ENCODE measurements at regions not wholly inside any gene's neighbourhood (a gene's known extent, or its start where the extent isn't known, plus 50 kb on each side); places are given as distances from the start of the nearest gene placed in this dataset.

GRCh38 chr12:98385641-98386040 is 129.7 kb upstream of the TMPO start:
- H3K79me2 ChIP-seq (ENCODE audit: low read length): no peaks in the 10 kb centered on the region
- H3K9me3 ChIP-seq (replicated peaks; ENCODE audit: insufficient read depth, low read length): no peaks in the 10 kb centered on the region
- no peaks in the 10 kb centered on the region for H3K4me1 ChIP-seq (ENCODE audit: low read length)
- no peak overlapping the region for H3K4me2 ChIP-seq (ENCODE audit: low read depth, low read length)
- no peak overlapping the region for H3K9ac ChIP-seq (ENCODE audit: low read length)
- no peak overlapping the region for H3K27ac ChIP-seq (ENCODE audit: low read length)
- DNase-seq: no peak
- H3K27me3 ChIP-seq (replicated peaks; ENCODE audit: insufficient read depth, low read length): no peaks in the 10 kb centered on the region
- no peak overlapping the region for H3K4me3 ChIP-seq (ENCODE audit: low read length)
- no peaks in the 10 kb centered on the region for H4K20me1 ChIP-seq (ENCODE audit: insufficient read depth, low read length)
- TF ChIP-seq EZH2phosphoT487 (IDR thresholded peaks at IDR 0.05; ENCODE audit: low read length) (no peak), EZH2 (optimal IDR thresholded peaks at IDR 0.05; ENCODE audit: low read depth, low read length) (no peak), CTCF (IDR thresholded peaks at IDR 0.05; ENCODE audit: low read length) (no peak)
- no peaks in the 10 kb centered on the region for H3F3A ChIP-seq (ENCODE audit: insufficient read depth, low read length)
- H2AFZ ChIP-seq (ENCODE audit: low read length): no peak overlapping the region
- H3K36me3 ChIP-seq (replicated peaks; ENCODE audit: insufficient read depth, low read length): no peaks in the 10 kb centered on the region
- H3K9me2 ChIP-seq (replicated peaks; ENCODE audit: insufficient read depth, low read length): no peaks in the 10 kb centered on the region

- Histone ChIP-seq H3K4me3 (ENCODE audit: low read length) (no peak overlapping the region), H3K4me2 (ENCODE audit: low read depth, low read length) (no peak overlapping the region), H2AFZ (ENCODE audit: low read length) (no peak overlapping the region), H3K9me3 (replicated peaks; ENCODE audit: insufficient read depth, low read length) (no peaks in the 10 kb centered on the region), H3K9me2 (replicated peaks; ENCODE audit: insufficient read depth, low read length) (no peaks in the 10 kb centered on the region), H3K79me2 (ENCODE audit: low read length) (no peaks in the 10 kb centered on the region), H3K4me1 (ENCODE audit: low read length) (no peaks in the 10 kb centered on the region), H3K9ac (ENCODE audit: low read length) (no peak overlapping the region), H4K20me1 (ENCODE audit: insufficient read depth, low read length) (no peaks in the 10 kb centered on the region), H3K27me3 (replicated peaks; ENCODE audit: insufficient read depth, low read length) (no peaks in the 10 kb centered on the region), H3F3A (ENCODE audit: insufficient read depth, low read length) (no peaks in the 10 kb centered on the region), H3K36me3 (replicated peaks; ENCODE audit: insufficient read depth, low read length) (no peaks in the 10 kb centered on the region), H3K27ac (ENCODE audit: low read length) (no peak overlapping the region)
- TF ChIP-seq EZH2 (optimal IDR thresholded peaks at IDR 0.05; ENCODE audit: low read depth, low read length) (no peak), CTCF (IDR thresholded peaks at IDR 0.05; ENCODE audit: low read length) (no peak), EZH2phosphoT487 (IDR thresholded peaks at IDR 0.05; ENCODE audit: low read length) (no peak)
- no peak for DNase-seq
Measured at GRCh38 chr12:98387444-98387843, 127.9 kb upstream of the TMPO start.

GRCh38 chr12:98388126-98388525 is 127.3 kb upstream of the TMPO start:
- no peak overlapping the region for H3K27ac ChIP-seq (ENCODE audit: low read length)
- DNase-seq: no peak
- no peak overlapping the region for H3K4me2 ChIP-seq (ENCODE audit: low read depth, low read length)
- no peaks in the 10 kb centered on the region for H3K27me3 ChIP-seq (replicated peaks; ENCODE audit: insufficient read depth, low read length)
- no peak overlapping the region for H3K9ac ChIP-seq (ENCODE audit: low read length)
- no peaks in the 10 kb centered on the region for H3K36me3 ChIP-seq (replicated peaks; ENCODE audit: insufficient read depth, low read length)
- H4K20me1 ChIP-seq (ENCODE audit: insufficient read depth, low read length): no peaks in the 10 kb centered on the region
- no peak overlapping the region for H3K4me3 ChIP-seq (ENCODE audit: low read length)
- no peaks in the 10 kb centered on the region for H3K9me3 ChIP-seq (replicated peaks; ENCODE audit: insufficient read depth, low read length)
- no peaks in the 10 kb centered on the region for H3K9me2 ChIP-seq (replicated peaks; ENCODE audit: insufficient read depth, low read length)
- no peaks in the 10 kb centered on the region for H3F3A ChIP-seq (ENCODE audit: insufficient read depth, low read length)
- TF ChIP-seq CTCF (IDR thresholded peaks at IDR 0.05; ENCODE audit: low read length): no peak
- no peak overlapping the region for H2AFZ ChIP-seq (ENCODE audit: low read length)
- H3K4me1 ChIP-seq (ENCODE audit: low read length): no peaks in the 10 kb centered on the region
- no peaks in the 10 kb centered on the region for H3K79me2 ChIP-seq (ENCODE audit: low read length)

- no peak overlapping the region for H3K4me2 ChIP-seq (ENCODE audit: low read depth, low read length)
- no peak overlapping the region for H3K9ac ChIP-seq (ENCODE audit: low read length)
- no peaks in the 10 kb centered on the region for H3K9me3 ChIP-seq (replicated peaks; ENCODE audit: insufficient read depth, low read length)
- no peak for DNase-seq
- no peaks in the 10 kb centered on the region for H3K36me3 ChIP-seq (replicated peaks; ENCODE audit: insufficient read depth, low read length)
- H3K27ac ChIP-seq (ENCODE audit: low read length): no peak overlapping the region
- H3K9me2 ChIP-seq (replicated peaks; ENCODE audit: insufficient read depth, low read length): no peaks in the 10 kb centered on the region
- H3K79me2 ChIP-seq (ENCODE audit: low read length): no peaks in the 10 kb centered on the region
- no peaks in the 10 kb centered on the region for H4K20me1 ChIP-seq (ENCODE audit: insufficient read depth, low read length)
- H3K4me3 ChIP-seq (ENCODE audit: low read length): no peak overlapping the region
- H3K27me3 ChIP-seq (replicated peaks; ENCODE audit: insufficient read depth, low read length): no peaks in the 10 kb centered on the region
- no peaks in the 10 kb centered on the region for H3F3A ChIP-seq (ENCODE audit: insufficient read depth, low read length)
- H2AFZ ChIP-seq (ENCODE audit: low read length): no peak overlapping the region
- TF ChIP-seq EZH2phosphoT487 (IDR thresholded peaks at IDR 0.05; ENCODE audit: low read length) (no peak), CTCF (IDR thresholded peaks at IDR 0.05; ENCODE audit: low read length) (no peak), EZH2 (optimal IDR thresholded peaks at IDR 0.05; ENCODE audit: low read depth, low read length) (no peak)
- no peaks in the 10 kb centered on the region for H3K4me1 ChIP-seq (ENCODE audit: low read length)
Measured at GRCh38 chr12:98389593-98389992, 125.8 kb upstream of the TMPO start.
